Fibroblast of the conjunctiva (primary cell): ENCODE measurements at regions not wholly inside any gene's neighbourhood (a gene's known extent, or its start where the extent isn't known, plus 50 kb on each side); places are given as distances from the start of the nearest gene placed in this dataset.

Experiments used
- DNase-seq: peaks from one replicate; pipeline ENCODE4 v3.0.0-alpha.2; 2010; ENCODE audit warnings: low read depth

DNA sequence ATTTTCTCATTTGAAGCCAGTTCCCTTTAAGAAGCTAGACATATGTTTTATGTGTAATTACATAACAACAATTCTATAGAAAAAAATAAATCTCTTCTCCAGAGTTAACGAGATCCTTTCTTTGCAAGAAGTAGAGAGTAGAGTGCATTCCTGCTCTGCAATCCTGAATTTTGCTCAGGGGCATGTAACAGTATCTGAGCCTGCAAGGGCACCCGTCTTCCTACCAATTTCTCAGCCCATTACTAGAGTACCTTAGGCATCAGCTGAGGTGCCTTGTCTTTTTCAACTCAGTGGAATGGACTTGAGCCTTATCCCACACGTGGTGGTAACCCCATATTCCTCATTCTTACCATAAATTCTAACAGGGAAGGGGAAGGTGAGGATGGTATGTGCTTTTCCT is 205.9 kb downstream of the IKZF2 start:
- no peak for DNase-seq

DNA sequence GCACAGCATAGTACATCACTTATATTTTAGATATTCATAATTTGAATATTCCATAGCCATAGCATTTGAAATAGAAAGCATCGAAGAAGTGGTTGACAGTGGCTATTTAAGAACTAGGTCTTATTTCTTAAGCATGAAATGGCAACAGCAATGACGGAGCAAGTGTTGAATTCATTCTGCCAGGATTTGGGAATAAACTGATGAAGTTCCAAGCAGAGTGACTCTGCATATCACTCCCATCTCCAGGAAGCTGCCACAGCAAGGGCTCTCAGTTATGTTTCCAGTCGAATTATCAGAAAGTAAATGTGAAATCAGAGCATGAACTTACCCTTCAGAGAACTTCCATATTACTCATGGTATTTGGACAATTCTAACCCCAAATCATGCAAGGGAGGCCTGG is 208.1 kb downstream of the IKZF2 start:
- no peak for DNase-seq

DNA sequence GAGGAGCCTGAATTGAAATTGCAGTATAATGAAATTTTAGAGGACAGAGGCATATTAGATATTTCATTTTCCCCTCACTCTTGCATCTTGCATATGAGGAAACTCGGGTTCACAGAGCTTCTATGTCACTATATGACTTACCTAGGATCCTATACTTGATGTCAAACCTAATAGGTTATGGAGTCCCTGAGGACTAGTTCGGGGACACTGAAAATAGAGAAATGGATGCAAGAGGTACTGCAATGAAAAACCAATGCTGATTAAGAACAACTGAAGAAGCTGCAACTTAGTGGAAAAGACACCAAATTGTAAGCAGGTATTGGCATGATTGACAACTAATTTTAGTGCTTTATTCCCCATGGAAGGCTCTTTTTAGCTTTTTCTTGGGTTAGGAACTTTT is 210.1 kb downstream of the IKZF2 start:
- no peak for DNase-seq

DNA sequence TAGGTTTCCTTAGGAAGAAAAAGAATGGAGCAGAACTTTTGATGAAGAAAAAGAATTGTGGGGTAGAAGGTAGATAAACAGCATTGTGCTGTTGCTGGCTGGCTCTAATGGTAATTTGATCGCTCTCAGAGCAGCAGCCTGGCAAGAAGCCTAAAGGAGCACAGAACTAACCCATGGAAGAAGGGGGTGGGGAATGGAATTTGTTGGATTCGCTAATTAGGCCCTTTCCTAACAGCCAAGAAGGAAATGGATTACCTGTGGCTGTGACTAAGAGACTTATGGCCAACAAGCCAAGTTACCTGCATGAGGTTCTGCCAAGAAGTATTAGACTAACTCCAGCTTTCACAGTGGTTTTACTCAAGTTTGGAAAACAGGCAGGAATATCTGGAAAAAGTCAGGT is 210.6 kb downstream of the IKZF2 start:
- no peak for DNase-seq

DNA sequence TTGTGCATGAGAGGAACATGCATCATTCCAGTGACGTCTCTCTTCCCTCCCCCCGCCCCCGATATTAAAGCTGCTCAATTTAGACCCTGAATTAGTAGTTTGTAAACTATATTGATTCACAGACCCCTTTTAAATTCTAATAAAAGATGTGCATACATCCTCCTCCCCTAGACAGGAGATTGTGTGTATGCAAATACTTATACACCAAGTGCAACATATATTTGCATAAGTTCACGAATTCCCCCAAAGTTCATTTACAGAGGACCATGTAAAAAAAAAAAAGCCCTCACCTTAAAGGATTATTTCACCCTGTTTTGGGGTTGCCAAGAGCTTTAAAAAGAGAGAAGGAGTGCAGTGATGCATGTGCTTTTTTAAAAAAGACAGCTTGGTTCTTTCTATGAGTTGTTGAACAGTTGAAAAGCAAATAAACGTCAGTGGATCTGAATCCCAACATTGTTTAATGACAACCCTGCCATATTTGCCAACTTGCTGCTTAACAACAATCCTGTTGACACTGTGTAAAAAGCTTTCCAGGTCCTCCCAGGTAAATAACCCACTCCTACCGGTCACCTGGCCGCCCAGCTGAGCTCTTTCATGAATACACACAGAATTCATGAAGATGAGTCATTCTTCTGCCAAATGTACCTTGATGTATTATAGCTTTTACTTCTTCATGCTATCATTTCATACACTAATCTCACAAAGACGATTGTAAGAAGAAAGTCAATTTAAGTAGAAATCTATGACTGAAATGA is 211.5 kb downstream of the IKZF2 start:
- DNase-seq, result no peak

DNA sequence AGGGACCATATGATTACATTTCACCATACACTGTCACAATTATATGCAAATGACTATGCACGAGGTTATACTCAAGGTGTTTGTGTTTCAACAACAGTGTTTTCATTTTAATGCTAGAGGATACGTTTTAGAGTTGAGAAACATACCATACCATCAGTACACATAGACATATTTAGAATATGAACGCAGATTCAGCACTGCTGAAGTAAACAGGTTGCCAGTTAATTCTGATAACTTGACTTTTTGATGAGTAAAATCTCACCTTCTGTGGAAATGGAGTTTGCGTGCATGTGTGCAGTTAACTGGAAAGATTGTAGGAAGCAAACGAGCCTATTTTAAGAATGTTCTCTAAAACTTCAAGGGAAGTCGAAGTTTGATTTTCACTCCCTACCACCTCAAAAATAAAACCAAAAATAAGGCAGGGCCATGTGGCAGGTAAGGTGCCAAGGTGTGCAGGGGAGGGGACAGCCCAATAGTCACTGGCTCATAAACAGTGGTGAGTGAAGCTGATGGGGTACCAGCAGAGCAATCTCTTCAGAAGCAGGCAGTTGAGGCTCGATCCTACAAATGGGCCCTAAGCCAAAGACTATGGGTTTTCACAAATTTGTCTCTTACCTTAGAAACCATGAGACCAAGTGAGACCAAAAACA is 213.1 kb downstream of the IKZF2 start:
- no peak for DNase-seq

DNA sequence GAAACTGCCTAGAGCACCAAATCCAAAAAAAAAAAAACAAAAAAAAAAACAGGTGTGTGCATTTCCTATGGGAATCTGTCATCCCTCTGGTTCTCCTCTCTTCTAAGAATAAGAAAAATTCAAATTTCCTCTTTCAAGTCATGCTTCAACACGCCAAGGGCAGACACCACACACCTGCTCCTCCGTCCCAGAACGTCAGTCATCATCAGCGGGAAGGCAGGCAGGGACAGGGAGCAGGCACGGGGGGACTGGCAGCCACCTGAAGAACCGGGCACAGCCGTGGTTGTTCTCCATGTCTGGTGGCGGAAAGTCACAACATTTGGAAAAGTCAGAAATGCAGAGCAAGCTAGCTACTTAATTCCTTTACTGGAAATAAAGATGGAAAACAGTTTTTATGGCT is 214.8 kb downstream of the IKZF2 start:
- no peak for DNase-seq

DNA sequence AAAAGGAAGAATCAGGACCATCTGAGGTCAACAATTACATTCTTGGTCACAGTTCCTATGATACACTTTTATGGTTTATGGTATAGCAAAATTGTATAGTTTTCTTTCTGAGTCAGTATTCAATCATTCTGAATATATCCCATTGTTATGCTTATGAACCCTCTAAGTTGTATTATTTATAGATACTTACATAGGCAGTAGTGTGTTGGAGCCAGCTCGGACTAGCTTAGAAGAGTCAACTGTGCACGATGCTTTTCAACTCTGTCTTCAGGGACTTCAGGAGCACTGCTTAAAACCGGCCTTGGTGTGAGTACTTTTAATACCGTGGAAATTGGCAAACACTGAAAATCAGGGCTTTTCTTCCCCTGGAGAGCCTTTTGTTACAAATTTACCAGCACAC is 215.7 kb downstream of the IKZF2 start:
- no peak for DNase-seq

DNA sequence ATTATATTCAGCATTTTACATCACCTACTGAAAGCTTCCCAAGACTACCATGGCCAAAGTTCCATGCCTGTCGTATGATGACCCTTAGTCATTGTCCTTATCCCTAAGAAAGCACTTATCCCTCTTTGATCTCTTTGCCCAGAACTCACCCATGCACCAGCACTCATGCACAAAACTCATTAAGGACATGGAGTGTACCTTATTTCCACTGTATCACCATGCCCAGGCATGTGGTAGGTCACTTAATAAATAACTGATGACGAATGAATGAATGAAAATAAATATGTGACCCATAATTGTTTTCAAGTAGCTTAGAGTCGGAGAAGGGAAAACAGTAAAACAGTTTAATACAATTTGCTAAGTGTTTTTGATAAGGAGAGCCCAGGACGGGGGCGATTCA is 220.1 kb downstream of the IKZF2 start:
- no peak for DNase-seq

DNA sequence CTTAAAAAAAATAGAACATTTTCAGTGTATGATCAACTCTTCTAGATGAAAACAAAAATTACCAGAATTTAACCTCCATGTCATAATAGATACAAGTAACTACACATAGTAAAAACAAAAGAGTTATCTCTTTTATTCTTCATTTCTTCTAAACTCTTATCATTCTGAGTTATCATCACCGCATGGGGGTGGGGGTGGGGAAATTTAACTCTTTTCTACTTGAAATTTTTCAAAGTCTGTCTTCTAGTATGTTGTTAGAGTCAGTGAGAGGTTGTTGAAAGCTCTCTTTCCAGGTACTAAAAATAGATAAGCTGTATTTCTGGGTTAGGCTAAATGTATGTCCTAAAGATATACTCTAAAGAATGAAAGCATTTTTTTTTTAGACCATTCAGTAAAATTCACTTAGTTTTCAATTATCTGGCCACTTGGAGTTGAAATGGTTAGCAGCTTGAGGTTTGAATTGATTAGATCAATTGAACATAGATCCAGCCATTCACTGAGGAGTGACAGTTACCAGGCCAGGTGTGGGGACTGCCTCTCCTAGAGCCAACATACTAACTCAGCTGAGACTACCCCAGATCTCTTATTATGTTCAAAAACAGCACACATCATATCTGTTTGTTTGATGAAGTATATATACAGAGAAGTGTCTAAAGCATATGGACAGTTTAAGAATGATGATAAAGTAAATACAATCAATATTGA is 220.7 kb downstream of the IKZF2 start:
- no peak for DNase-seq

DNA sequence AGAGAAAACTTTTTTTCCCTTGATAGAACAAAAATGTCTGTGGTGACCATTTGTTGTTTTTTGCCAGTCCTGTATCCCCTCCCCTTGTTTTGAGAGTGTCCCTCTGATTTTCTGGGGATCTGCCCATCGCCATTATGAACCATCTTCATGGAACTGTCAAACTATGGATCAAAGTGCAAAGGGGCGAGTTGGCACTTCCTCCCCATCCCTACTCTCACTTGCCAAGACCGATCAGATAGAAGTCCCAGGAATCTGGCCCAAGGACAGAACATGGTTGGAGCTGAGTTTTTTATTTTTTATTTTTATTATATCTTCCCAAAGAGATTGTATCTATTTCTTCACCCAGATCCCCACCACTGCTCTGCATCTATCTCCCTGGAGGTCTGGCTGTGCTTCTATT is 221.4 kb downstream of the IKZF2 start:
- no peak for DNase-seq

DNA sequence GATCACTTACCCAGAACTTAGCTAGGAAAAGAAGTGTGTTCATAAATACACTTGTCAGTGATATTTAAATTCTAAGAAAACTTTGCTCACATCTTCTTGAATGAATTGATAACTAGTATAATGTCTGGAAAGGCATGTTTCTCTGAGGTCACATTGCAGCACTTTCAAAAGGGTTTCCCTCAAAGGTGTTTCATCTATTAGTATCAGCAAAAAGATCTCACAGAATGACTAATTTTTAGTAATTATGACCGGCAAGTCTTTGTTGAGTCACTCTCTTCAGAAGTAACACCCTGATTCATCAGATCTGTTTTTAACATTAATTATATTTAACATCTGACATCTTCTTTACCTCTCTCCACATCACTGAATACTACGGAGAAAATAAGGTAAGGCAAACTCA is 222.3 kb downstream of the IKZF2 start:
- no peak for DNase-seq

DNA sequence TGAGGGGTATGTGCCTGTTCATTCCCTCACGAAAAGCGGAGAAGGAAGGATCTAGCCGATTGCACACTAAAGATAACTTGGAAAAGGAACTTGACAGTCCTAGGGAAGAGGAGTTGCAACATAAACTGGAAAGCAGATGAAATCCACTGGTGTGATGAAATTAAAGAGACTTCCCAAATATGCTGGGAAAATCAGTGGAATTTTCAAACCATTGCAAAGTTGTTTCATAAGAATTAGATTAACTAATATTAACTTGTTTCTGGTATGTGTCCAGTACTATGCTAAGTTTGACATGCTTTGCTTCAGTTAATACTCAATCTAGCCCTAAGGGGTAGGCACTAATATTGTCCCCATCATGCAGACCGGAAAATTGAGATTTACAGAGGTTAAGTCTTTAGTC is 222.7 kb downstream of the IKZF2 start:
- DNase-seq, result no peak

DNA sequence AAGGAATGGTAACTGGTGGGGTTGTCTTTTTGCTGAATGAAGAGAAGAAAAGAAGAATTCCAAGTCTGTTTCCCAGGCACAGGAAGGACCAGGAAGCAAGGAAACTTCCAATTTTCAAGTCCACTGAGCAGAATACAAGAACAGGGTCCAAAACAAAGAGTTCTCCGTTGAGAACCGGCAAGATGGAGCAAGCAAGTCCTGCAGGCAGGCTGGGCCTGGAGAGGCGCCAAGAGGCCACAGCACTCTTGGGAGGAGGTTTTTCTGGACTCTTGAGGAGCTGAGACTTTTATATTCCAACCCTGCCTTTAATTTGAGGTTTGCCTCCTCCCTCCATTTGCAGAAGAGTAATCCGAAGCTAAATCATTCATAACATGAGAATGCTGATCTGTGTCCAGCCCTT is 224.5 kb downstream of the IKZF2 start:
- no peak for DNase-seq

DNA sequence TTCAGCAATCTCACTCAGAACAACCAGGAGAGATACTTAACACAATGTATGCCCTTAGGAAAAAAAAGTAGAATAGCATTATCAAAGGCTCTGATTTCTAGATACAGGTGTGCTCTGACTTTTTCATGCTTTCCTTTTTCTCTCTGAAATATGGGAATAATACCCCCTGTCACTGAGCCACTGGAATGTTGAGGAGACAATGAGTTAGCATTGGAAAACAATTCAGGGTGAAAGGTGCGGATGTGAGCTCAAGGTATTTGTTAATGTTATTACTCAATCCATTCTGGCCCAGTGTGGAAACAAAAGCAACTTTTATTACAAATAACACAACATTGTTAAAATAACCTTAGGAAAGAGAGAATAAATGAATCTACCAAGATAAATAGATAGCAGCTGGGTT is 228.0 kb downstream of the IKZF2 start:
- DNase-seq, result no peak

DNA sequence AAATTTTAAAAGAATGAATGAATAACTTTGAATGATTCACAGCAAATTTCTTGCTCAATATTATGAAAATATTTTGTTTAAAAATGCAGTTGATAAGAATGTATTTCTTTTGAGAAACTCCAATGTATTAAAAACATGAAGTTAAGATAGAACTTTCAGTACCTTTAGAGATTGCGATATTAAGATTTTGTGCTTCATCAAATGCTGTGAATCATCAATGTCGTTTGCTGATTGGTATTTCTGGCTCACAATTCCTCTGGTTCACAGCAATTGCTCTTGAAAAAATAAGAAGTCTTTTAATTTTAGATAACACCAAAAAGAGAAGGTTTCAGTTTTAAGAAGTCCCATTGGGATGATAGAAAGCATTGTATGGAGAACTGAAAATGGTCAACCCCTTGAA is 228.7 kb downstream of the IKZF2 start:
- no peak for DNase-seq

DNA sequence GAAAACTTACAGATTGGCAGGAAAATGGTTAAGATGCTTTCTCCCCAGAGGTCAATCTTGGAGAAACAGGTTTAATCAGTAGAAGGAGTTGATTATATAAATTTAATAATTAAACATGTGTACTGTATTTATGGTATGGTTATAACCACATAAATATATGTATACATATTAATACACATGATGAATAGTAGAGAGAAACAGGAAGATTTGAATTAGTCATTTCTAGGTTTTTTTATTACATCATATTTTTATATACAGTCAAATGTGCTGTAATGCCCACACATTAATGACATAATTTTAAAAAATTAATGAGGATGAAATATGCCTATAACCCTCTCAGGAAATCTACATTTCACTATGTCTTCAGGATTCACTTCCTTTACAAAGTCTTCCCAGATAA is 229.7 kb downstream of the IKZF2 start:
- no peak for DNase-seq

DNA sequence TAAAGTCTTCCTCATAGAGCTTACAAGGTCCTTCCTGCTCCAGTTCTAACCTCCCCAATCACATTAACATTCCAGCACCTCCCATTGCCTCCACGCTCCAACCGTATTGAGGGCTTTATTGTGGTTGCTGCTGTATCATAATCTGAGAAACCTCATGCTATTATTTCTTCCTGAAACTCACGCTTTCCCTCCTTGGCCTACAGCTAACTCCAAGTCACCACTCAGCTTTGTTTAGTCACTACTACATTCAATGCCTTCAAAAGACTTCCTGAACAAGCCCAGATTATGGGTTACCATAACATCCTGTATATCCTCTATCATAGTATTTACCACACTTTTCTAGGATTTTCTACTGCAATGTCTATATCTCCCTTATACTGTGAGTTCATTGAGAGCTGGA is 230.4 kb downstream of the IKZF2 start:
- no peak for DNase-seq

DNA sequence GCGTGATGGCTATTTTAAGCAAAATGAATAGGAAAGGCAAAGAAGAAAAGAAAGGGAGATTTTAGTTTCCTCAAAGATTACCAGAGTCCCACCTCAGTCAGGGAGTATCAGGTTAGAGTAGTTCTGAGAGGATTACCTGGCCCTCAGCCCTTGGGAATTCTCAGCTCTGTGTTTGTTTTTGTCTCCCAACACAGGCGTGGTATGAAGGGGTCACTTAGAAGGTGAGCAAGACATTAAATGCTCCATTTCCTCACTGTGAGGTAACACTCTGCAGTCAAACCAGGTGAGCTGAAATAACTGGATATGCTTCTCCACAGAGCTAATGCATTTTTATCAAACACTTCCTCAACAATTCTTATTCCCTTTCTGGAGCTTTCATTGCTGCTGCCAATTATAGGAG is 232.2 kb downstream of the IKZF2 start:
- no peak for DNase-seq

DNA sequence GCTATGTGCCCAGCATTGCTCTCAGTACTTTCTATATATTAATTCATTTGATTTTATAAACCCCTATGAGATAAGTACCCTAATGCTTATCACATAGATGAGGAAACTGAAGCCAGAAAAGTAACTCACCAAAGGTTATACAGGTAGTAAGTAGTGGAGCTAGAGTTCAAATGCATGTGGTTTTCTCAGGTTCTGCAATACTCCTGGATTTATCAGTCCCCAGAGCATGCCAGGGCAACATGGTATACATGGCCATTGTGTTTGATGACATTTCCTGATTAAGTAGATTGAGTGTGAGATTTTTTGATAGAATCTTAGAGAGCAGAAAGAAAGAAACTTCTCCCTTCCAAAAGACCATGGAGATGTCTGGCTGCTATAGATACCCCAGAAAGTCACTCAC is 233.1 kb downstream of the IKZF2 start:
- DNase-seq, result no peak

DNA sequence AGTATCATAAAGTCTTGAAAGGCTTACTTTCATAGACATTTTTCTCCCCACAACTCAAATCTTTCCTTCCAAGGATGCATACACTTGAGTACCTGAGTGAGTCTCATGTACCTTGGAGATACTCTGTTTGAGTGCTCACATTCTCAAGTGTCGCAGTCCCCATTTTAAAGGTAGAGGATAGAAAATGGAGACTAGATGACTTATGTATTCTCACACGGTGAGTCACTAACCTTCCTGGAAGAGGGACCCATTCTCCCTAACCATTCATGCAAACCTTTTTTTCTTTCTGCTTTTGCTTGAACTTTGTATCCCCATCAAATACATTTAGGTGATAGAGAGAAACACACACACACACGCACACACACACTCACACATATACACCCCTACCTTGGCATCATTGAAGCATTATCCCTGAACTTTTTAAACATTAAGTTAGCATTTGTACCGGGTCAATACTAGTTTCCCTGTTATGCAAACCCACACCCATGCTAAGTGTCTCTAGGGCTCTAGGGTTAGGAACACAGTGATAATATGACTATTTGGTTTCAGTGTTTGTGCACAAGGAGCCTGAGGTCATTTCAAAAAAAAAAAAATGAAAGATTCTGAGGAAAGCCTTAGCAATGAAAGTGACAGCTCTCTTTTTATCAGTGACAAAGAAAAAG is 236.2 kb downstream of the IKZF2 start:
- DNase-seq, result no peak

DNA sequence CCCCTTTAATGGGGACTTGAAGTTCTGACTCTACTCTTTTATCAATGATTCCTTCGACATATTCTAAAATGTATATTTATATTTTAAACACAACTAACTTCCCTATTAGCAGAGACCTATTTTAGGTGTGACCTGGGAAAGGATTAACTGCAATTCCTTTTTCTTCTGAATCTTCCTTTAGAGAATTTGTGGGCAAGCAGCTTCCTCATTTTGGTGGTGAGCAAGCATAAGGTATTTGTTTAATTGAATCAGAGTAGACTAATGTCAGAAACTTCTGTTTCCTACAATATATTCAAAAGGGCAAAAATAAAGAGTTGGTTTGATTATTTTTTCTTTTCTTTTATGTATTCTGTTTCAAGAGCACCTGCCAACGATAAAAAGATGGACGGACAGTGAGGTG is 237.0 kb downstream of the IKZF2 start:
- DNase-seq, result no peak
